HCT116 (cell line): ENCODE measurements at regions not wholly inside any gene's neighbourhood (a gene's known extent, or its start where the extent isn't known, plus 50 kb on each side); places are given as distances from the start of the nearest gene placed in this dataset.

Experiments used
- ATAC-seq: fragments of 200-7000 bp; cut with Tn5 transposase; 2 replicates; pipeline ENCODE4 v1.9.1; 2020; ENCODE audit warnings: mild to moderate bottlenecking, moderate library complexity
- BruUV-seq: library from RNA; stranded (reverse); fragments of 400-500 nt; replicated peaks from 2 replicates; lab custom pipeline; 2021; lab: Mats Ljungman, UMichigan
- CTCF ChIA-PET: fragments of 300-600 bp; sonication (Branson Sonifier 250); formaldehyde crosslinking; loops from one replicate; lab custom pipeline; 2021; ENCODE audit warnings: antibody characterized with exemption; lab: Charles Lee
- POLR2A ChIA-PET: fragments of 300-600, 350-600 bp; sonication (Branson Sonifier 250); formaldehyde crosslinking; loops from one replicate; lab custom pipeline; 2021; ENCODE audit warnings: antibody characterized with exemption; lab: Charles Lee
- RAD21 ChIA-PET, 2 experiments: fragments of 300-600 bp; sonication (Branson Sonifier 250); formaldehyde crosslinking; loops; one replicate each; lab custom pipeline; 2023; ENCODE audit warnings: low total read pairs in 2 of 2; ENCODE audit not compliant: uncharacterized antibody in 2 of 2, unreplicated experiment in 2 of 2, low non-redundant PET in 1 of 2; lab: Charles Lee
- DNase-seq: peaks from one replicate; pipeline ENCODE4 v3.0.0-alpha.2; 2010; ENCODE audit warnings: low read depth, low spot score
- H2AFZ ChIP-seq: fragments of 200-600 bp; shearing (Covaris generic), sonication (generic); 2 replicates; pipeline ENCODE4 v1.6.1; 2017; ENCODE audit warnings: low read depth, mixed run types, mixed read lengths, antibody characterized with exemption, low read length; ENCODE audit not compliant: poor library complexity, severe bottlenecking
- H3K27ac ChIP-seq: 2 replicates; pipeline ENCODE4 v1.5.1; 2012; ENCODE audit warnings: low read depth, low read length
- H3K27me3 ChIP-seq: fragments of 200-600 bp; sonication (generic); 2 replicates; pipeline ENCODE4 v1.6.1; 2016; ENCODE audit warnings: mixed run types, low read length, mixed read lengths; ENCODE audit not compliant: insufficient read depth
- H3K36me3 ChIP-seq, 2 experiments: fragments of 200-500 bp in 1 of 2; fragments of 200-600 bp in 1 of 2; sonication (Bioruptor generic) in 1 of 2; sonication (generic) in 1 of 2; 2 replicates each; pipeline versions ENCODE4 v1.5.1 to v1.6.1; 2014 to 2016; ENCODE audit warnings: low read length in 2 of 2, inconsistent platforms in 1 of 2, mixed read lengths in 1 of 2, mixed run types in 1 of 2; ENCODE audit not compliant: insufficient read depth in 2 of 2, control insufficient read depth in 1 of 2
- H3K4me1 ChIP-seq, 2 experiments: fragments of 200-600 bp in 1 of 2; sonication (generic) in 1 of 2; 2 replicates each; pipeline versions ENCODE4 v1.5.1 to v1.6.1; 2012 to 2017; ENCODE audit warnings: low read length in 2 of 2, inconsistent platforms in 1 of 2, mild to moderate bottlenecking in 1 of 2, mixed read lengths in 1 of 2, mixed run types in 1 of 2, moderate library complexity in 1 of 2; ENCODE audit not compliant: insufficient read depth in 2 of 2, control insufficient read depth in 1 of 2
- H3K4me2 ChIP-seq: fragments of 200-600 bp; sonication (generic); 2 replicates; pipeline ENCODE4 v1.6.1; 2017; ENCODE audit warnings: mixed run types, low read length, mixed read lengths
- H3K4me3 ChIP-seq, 2 experiments: fragments of 200-600 bp in 1 of 2; sonication (generic) in 1 of 2; replicated peaks in 1 of 2; 2 replicates each; pipeline ENCODE4 v1.5.1; 2011 to 2016; ENCODE audit warnings: low read length in 2 of 2, control low read depth in 1 of 2, low read depth in 1 of 2, mild to moderate bottlenecking in 1 of 2, mixed read lengths in 1 of 2, mixed run types in 1 of 2
- H3K79me2 ChIP-seq: fragments of 200-600 bp; sonication (generic); 2 replicates; pipeline ENCODE4 v1.6.1; 2017; ENCODE audit warnings: mild to moderate bottlenecking, mixed run types, low read length, moderate library complexity, mixed read lengths; ENCODE audit not compliant: insufficient read depth
- H3K9ac ChIP-seq: fragments of 200-600 bp; sonication (generic); 2 replicates; pipeline ENCODE4 v1.6.1; 2016; ENCODE audit warnings: low read length, mixed read lengths
- H3K9me2 ChIP-seq: fragments of 200-600 bp; sonication (generic), shearing (Covaris generic); 2 replicates; pipeline ENCODE4 v1.6.1; 2017; ENCODE audit warnings: mixed run types, mild to moderate bottlenecking, moderate library complexity; ENCODE audit not compliant: insufficient read depth
- H3K9me3 ChIP-seq, 2 experiments: fragments of 200-500 bp in 1 of 2; fragments of 200-600 bp in 1 of 2; sonication (Bioruptor generic) in 1 of 2; sonication (generic) in 1 of 2; 2 replicates each; pipeline ENCODE4 v1.6.1; 2014 to 2017; ENCODE audit warnings: low read length in 2 of 2, mixed read lengths in 2 of 2, inconsistent platforms in 1 of 2, low read depth in 1 of 2, mild to moderate bottlenecking in 1 of 2, mixed run types in 1 of 2, moderate library complexity in 1 of 2; ENCODE audit not compliant: control insufficient read depth in 1 of 2, insufficient read depth in 1 of 2
- H4K20me1 ChIP-seq: fragments of 200-600 bp; sonication (generic), shearing (Covaris generic); 2 replicates; pipeline ENCODE4 v1.6.1; 2017; ENCODE audit warnings: mixed run types, mild to moderate bottlenecking, moderate library complexity; ENCODE audit not compliant: insufficient read depth
- EGR1 ChIP-seq: IDR thresholded peaks from 2 replicates; pipeline ENCODE4 v1.6.1; 2012; ENCODE audit warnings: low read depth
- ELF1 ChIP-seq: IDR thresholded peaks from 2 replicates; pipeline ENCODE4 v1.6.1; 2012; ENCODE audit warnings: low read depth, borderline replicate concordance
- EZH2phosphoT487 ChIP-seq: fragments of 200-600 bp; IDR thresholded peaks from 2 replicates; pipeline ENCODE4 v1.6.1; 2018; ENCODE audit warnings: antibody characterized with exemption, borderline replicate concordance
- FOSL1 ChIP-seq: IDR thresholded peaks from 2 replicates; pipeline ENCODE4 v1.6.1; 2012; ENCODE audit warnings: low read depth
- MAX ChIP-seq: IDR thresholded peaks from 2 replicates; pipeline ENCODE4 v1.6.1; 2012
- RAD21 ChIP-seq: IDR thresholded peaks from 2 replicates; pipeline ENCODE4 v1.6.1; 2012; ENCODE audit warnings: low read depth, mild to moderate bottlenecking
- SP1 ChIP-seq: IDR thresholded peaks from 2 replicates; pipeline ENCODE4 v1.6.1; 2012; ENCODE audit warnings: low read depth
- SRF ChIP-seq: IDR thresholded peaks from 2 replicates; pipeline ENCODE4 v1.6.1; 2012; ENCODE audit warnings: low read depth
- ZFX ChIP-seq: fragments of 450-650 bp; IDR thresholded peaks from 2 replicates; pipeline ENCODE4 v1.6.1; 2017
- intact Hi-C: fragments of 100-400 bp; cut with micrococcal nuclease; formaldehyde crosslinking; loops from 2 replicates; pipeline ENCODE4 v1.10.0; 2022
- TF ChIP-seq, protein P1 (sequence below): IDR thresholded peaks from 2 replicates; pipeline ENCODE4 v1.6.1; 2012; ENCODE audit warnings: low read depth

GRCh38 chr13:56039992-56040391 lies 1100.7 kb upstream of the PRR20A start:
- no peaks in the 10 kb centered on the region for H4K20me1 ChIP-seq
- no peak overlapping the region for H2AFZ ChIP-seq
- no peak overlapping the region for H3K4me3 ChIP-seq
- ATAC-seq (no peak), DNase-seq (no peak)
- POLR2A ChIA-PET: no interaction called here
- H3K9me3 ChIP-seq: peaks cover 3 to 14% of the 10 kb centered on the region in 2 experiments; a peak in 1 of 4 replicates
- CTCF ChIA-PET: no interaction called here
- intact Hi-C loops: no loop called here
- no peaks in the 10 kb centered on the region for H3K36me3 ChIP-seq
- no peak overlapping the region for H3K9ac ChIP-seq
- TF ChIP-seq SP1: no peak
- no peak for TF ChIP-seq ELF1
- TF ChIP-seq MAX: no peak
- no peak for TF ChIP-seq RAD21
- TF ChIP-seq, protein P1, sequence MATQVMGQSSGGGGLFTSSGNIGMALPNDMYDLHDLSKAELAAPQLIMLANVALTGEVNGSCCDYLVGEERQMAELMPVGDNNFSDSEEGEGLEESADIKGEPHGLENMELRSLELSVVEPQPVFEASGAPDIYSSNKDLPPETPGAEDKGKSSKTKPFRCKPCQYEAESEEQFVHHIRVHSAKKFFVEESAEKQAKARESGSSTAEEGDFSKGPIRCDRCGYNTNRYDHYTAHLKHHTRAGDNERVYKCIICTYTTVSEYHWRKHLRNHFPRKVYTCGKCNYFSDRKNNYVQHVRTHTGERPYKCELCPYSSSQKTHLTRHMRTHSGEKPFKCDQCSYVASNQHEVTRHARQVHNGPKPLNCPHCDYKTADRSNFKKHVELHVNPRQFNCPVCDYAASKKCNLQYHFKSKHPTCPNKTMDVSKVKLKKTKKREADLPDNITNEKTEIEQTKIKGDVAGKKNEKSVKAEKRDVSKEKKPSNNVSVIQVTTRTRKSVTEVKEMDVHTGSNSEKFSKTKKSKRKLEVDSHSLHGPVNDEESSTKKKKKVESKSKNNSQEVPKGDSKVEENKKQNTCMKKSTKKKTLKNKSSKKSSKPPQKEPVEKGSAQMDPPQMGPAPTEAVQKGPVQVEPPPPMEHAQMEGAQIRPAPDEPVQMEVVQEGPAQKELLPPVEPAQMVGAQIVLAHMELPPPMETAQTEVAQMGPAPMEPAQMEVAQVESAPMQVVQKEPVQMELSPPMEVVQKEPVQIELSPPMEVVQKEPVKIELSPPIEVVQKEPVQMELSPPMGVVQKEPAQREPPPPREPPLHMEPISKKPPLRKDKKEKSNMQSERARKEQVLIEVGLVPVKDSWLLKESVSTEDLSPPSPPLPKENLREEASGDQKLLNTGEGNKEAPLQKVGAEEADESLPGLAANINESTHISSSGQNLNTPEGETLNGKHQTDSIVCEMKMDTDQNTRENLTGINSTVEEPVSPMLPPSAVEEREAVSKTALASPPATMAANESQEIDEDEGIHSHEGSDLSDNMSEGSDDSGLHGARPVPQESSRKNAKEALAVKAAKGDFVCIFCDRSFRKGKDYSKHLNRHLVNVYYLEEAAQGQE: no peak
- no peak for TF ChIP-seq FOSL1
- no peak for TF ChIP-seq EZH2phosphoT487
- TF ChIP-seq EGR1: no peak
- TF ChIP-seq ZFX: no peak
- no peak for TF ChIP-seq SRF
- H3K27ac ChIP-seq: no peak overlapping the region
- H3K4me1 ChIP-seq: no peaks in the 10 kb centered on the region
- RAD21 ChIA-PET: no interaction called here
- H3K9me2 ChIP-seq: no peaks in the 10 kb centered on the region
- H3K27me3 ChIP-seq: no peaks in the 10 kb centered on the region
- no TSS peak for BruUV-seq
- no peaks in the 10 kb centered on the region for H3K79me2 ChIP-seq
- no peak overlapping the region for H3K4me2 ChIP-seq
